ENCODE measurements at regions not wholly inside any gene's neighbourhood (a gene's known extent, or its start where the extent isn't known, plus 50 kb on each side); places are given as distances from the start of the nearest gene placed in this dataset.

DNA sequence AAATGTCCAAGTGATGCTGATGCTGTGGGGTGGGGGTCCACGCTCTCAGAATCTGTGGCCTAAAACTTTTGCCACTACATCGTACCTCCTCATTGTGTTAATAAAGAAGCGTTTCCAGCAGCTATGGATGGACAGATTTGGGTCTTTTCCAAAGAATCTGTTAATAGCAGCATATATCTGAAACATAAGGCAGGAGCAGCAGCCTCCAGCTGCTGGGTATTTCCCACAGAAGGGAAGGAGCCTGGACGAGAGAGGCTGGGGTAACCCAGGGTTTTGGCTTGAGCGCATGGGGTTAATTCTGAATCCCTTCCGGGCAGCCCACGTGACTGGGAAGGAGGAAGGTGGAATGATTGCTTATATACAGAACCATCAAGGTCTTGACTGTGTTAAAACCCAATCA is 332.4 kb downstream of the BCOR start:
- TF ChIP-seq CTCF (conservative IDR thresholded peaks at IDR 0.05; ENCODE audit: low read depth, low read length) (no peak), EZH2 (IDR thresholded peaks at IDR 0.05; ENCODE audit: low read length, unreplicated experiment) (no peak), EZH2phosphoT487 (IDR thresholded peaks at IDR 0.05; ENCODE audit: borderline replicate concordance, low read length) (no peak)
